ENCODE measurements at regions not wholly inside any gene's neighbourhood (a gene's known extent, or its start where the extent isn't known, plus 50 kb on each side); places are given as distances from the start of the nearest gene placed in this dataset.
"Not testable (repeated sequence)": the region's sequence is repeated elsewhere in the genome, so short reads cannot be mapped to it uniquely, and the experiment has no call there.

GRCh38 chr22:11043289-11043688 is 4484.7 kb upstream of the OR11H1 start:
- not testable (repeated sequence) for TF ChIP-seq FOXA1 (IDR thresholded peaks at IDR 0.05); FOXK2 (IDR thresholded peaks at IDR 0.05); CTBP1 (IDR thresholded peaks at IDR 0.05; ENCODE audit: borderline replicate concordance); ZNF384 (IDR thresholded peaks at IDR 0.05); FOXM1 (IDR thresholded peaks at IDR 0.05; ENCODE audit: borderline replicate concordance); TARDBP (IDR thresholded peaks at IDR 0.05); NFRKB (IDR thresholded peaks at IDR 0.05); HDGF (IDR thresholded peaks at IDR 0.05; ENCODE audit: borderline replicate concordance)
